NCI-H1105 treated with DMSO at 0.1 percent for 48 hours (cell line): ENCODE measurements at regions not wholly inside any gene's neighbourhood (a gene's known extent, or its start where the extent isn't known, plus 50 kb on each side); places are given as distances from the start of the nearest gene placed in this dataset.
"Not testable (repeated sequence)": the region's sequence is repeated elsewhere in the genome, so short reads cannot be mapped to it uniquely, and the experiment has no call there.

Experiments
- DNase-seq: peaks from one replicate; lab custom pipeline; 2025; lab: John Stamatoyannopoulos, UW

DNA sequence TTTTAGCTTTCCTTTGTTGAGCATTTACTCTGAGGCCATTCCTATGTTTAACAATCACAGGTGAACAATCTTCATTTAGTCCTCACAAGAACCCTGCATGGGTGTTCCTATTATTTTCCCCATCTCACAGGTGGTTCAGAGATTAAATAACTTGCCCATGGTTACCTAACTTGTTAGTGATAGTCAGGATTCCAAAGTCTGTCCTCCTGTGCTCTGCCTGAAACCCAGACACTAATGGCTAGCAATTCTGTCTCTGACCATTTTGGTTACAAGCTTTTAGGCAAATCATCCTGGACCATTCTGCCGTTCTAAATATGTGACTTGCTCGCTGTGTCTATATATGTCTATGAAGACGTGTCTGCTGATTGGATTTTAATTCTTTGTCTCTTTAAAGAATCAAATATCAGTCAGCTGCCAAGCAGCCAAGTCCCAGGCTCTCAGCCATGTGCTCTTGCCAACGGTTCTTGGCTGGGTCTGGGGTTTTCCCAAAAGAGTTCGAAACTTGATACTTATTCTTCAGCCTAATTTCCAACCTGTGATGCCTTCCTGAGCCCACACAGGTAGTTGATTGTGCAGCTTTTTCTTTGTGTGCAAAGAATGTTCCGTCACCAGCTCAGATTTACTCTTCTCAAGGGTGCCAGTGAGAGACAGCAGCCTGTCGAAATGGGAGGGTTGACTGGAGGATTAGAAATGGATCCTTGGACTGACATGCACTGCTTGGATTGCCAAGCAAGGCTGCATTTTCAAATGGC, 121.7 kb downstream of the NREP start:
- peak; percentile 72 for DNase-seq

DNA sequence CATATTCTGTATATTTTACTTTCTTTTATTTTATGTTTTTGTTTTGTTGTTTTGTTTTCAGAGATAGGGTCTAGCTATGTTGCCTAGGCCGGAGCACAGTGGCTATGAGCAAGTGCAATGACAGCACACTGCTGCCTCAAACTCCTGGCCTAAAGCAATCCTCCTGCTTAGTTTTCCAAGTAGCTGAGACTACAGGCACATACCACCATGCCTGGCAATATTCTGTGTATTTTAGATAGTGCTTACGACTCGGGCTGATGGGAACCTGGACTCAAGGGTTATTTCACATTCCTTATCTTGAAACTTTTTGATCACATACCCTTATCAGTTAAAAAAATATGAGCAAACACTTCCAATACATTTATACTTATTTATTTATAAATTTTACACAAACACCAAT, 119.0 kb upstream of the STARD4 start:
- no peak for DNase-seq

- DNase-seq: no peak
Measured at GRCh38 chr5:111628901-111629300, 116.6 kb upstream of the STARD4 start.

- no peak for DNase-seq
Measured at GRCh38 chr5:111627862-111628261, 115.5 kb upstream of the STARD4 start.

- DNase-seq: no peak
Measured at GRCh38 chr5:111626473-111627148, 114.3 kb upstream of the STARD4 start.

GRCh38 chr5:111618623-111619271, 106.4 kb upstream of the STARD4 start:
- DNase-seq: no peak

DNA sequence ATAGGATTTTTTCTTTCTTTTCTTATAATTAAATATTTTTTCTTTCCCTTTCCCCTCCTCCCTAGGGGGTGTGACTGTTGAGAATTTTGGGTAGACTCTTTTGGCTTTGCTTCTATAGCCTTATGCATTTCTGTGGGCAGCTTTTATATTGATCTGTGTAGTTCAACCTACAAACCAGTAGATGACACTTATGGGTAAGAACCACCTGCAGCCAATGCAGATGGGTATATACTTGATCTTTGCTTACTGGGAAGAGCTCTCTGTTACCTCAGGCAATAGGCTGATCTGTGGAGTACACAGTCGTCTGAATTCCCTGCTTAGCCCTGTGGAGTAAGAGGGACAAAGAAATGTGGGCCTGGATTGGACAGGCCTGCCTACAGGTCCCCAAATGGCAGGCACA, 102.7 kb upstream of the STARD4 start:
- no peak for DNase-seq

GRCh38 chr5:111612013-111612630, 99.8 kb upstream of the STARD4 start:
- not testable (repeated sequence) for DNase-seq

DNA sequence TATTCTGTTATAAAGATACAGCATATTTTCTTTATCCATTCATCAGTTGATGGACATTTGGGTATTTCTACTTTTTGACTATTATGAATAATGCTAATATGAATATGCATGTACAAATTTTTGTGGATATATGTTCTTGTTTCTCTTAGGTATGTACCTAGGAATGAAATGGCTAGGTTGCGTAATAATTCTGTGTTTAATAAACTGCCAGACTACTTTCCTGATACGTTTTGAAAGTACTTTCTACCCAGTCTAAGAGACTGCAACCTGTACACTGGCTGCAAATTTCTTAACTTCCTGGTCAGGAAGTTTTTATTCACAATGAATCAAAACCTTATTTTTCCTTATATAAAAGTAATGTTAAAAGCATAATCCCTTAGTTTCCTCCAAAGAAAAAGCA, 93.9 kb upstream of the STARD4 start:
- DNase-seq: no peak

DNA sequence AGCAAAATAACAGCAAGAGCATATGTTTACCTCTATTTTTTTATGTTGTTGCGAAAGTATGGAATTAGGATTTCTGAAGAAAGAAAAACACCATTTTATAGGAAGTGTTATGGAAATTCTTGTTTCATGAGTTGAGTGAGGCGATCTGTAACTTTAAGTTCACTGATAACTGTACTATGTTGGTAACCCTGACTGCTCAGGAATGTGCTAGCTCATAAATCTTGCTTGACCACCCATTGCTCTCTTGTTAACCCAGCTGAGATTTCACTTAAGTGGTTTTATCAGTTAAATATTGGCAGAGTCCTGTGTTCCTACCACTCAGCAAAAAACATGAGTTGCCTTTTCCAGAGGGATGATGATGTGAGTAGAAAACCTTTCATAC, 91.1 kb upstream of the STARD4 start:
- DNase-seq: no peak

DNA sequence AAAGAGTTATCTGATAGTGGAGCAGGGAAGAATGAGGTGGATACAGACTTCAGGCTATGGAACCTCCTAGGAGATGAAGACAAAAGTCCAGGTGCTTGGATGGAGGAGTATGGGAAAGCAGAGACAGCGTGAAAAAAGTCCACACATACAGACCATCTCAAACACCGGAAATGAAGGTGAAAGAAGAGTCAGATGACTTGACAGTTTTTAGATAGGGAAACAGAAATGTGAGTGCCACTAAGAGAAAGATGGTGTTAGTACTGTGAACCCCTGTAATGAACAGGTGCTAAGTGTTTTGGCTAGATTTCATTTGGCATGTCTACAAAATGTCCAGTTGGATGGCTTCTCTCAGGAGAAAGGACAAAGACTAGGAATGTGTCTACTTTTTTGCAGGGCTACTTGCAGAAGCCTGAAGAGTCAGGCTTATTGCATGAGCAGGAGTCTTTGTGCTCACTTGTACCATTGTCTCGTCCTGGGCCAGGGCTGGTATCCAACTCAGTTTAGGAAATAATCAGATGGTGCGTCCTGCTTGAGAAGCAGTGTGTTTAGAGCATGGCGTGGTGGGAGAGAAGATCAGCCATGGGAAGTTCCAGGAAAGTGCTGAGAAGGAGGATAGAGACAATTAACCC, 90.6 kb upstream of the STARD4 start:
- no peak for DNase-seq

GRCh38 chr5:111598996-111599395, 86.7 kb upstream of the STARD4 start:
- no peak for DNase-seq

- DNase-seq: no peak
Measured at GRCh38 chr5:111597491-111597890, 85.2 kb upstream of the STARD4 start.

GRCh38 chr5:111596705-111597104, 84.4 kb upstream of the STARD4 start:
- no peak for DNase-seq

DNA sequence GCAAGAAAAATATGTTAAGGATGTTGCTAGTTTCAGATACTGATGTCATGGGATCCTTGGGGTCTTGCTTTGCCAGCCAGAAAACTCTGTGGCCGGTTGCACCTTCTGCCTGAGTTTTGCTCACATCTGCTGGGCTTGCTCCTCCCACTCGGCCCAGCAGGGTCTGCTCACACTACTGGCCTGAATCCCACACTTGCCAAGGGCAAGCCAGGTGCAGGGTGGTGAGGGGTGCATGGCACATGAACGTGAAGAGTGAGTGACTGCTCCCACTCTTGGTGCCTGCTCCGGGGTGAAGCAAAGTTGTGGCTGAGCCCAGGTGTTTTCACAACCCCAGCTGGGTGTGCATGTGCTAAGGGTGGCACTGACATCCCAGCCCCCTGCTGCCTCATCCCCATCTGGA, 83.1 kb upstream of the STARD4 start:
- no peak for DNase-seq

- no peak for DNase-seq
Measured at GRCh38 chr5:111589316-111589715, 77.0 kb upstream of the STARD4 start.

- DNase-seq: no peak
Measured at GRCh38 chr5:111587728-111588127, 75.4 kb upstream of the STARD4 start.

DNA sequence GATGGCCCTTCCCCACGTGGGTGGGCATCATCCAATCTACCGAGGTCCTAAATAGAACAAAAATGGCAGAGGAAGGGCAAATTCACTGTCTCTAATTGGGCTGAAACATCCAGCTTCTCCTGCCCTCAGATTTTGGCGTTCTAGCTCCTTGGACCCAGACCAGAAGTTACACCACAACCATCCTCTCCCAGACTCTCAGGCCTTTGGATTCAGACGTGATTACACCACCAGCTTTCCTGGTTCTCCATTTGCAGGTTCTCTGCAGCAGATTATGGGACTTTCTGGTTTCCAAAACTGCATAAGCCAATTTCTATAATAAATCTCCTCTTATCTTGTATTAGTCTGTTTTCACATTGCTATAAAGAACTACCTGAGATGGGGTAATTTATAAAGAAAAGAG, 73.6 kb upstream of the STARD4 start:
- no peak for DNase-seq

DNA sequence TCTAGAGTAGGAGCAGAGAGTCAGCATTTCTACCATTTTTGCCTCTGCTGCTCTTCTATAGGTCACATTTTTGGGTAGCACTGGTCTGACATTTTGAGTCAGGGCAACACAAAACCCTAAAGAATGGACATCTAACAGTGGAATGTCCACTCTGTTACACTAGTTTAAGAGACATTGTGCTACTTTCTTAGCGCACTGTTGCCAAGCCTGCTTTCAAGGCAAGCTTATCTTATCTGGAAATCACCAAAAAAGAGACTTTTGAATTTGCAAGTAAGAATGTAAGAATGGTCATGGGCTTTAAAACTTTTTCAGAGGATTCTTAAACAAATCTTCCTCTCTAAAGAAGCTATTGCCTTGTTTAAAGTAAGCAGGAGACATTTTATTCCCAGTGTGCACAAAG, 73.0 kb upstream of the STARD4 start:
- no peak for DNase-seq

DNA sequence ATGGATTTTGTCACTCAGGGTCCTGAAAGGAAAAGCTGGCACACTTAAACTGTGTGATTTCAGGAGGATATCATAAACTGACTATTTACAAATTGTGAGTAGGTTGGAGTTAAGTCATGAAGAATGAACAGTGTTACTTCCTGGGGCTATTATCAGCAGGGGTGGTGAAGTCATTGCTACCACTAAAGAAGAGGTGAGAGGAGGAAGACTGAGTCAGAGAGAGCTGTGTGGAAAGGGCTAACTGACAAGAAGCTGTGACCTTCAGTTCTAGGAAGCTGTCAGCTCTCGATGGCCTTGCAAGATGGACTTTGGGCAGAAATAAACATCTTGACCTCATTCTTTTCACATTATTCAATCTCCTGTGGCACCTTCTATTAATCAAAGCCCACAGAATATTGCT, 72.3 kb upstream of the STARD4 start:
- DNase-seq: no peak

- DNase-seq: no peak
Measured at GRCh38 chr5:111583758-111584203, 71.4 kb upstream of the STARD4 start.

- DNase-seq: no peak
Measured at GRCh38 chr5:111582993-111583601, 70.8 kb upstream of the STARD4 start.
